ENCODE measurements at regions not wholly inside any gene's neighbourhood (a gene's known extent, or its start where the extent isn't known, plus 50 kb on each side); places are given as distances from the start of the nearest gene placed in this dataset.
"Not testable (repeated sequence)": the region's sequence is repeated elsewhere in the genome, so short reads cannot be mapped to it uniquely, and the experiment has no call there.

- H3K27me3 ChIP-seq (ENCODE audit: control insufficient read depth, insufficient read depth, low read length), result no peaks in the 10 kb centered on the region
- H3K36me3 ChIP-seq (ENCODE audit: control insufficient read depth, insufficient read depth, low read length), result no peaks in the 10 kb centered on the region
- no peak overlapping the region for H3K4me3 ChIP-seq (ENCODE audit: low read depth, low read length)
- no peaks in the 10 kb centered on the region for H3K9me3 ChIP-seq (ENCODE audit: control insufficient read depth, insufficient read depth, low read length)
- H3K4me1 ChIP-seq (ENCODE audit: control insufficient read depth, insufficient read depth, low read length), result no peaks in the 10 kb centered on the region
- no peak overlapping the region for H3K9ac ChIP-seq (ENCODE audit: low read depth, low read length)
These were observed 95.5 kb upstream of the C1QTNF7 start for GRCh38 chr4:15332377-15332776.

GRCh38 chr4:15333692-15334633 is 93.9 kb upstream of the C1QTNF7 start:
- H3K9me3 ChIP-seq (ENCODE audit: control insufficient read depth, insufficient read depth, low read length), result no peaks in the 10 kb centered on the region
- no peaks in the 10 kb centered on the region for H3K36me3 ChIP-seq (ENCODE audit: control insufficient read depth, insufficient read depth, low read length)
- H3K4me1 ChIP-seq (ENCODE audit: control insufficient read depth, insufficient read depth, low read length), result no peaks in the 10 kb centered on the region
- H3K9ac ChIP-seq (ENCODE audit: low read depth, low read length), result no peak overlapping the region
- H3K27me3 ChIP-seq (ENCODE audit: control insufficient read depth, insufficient read depth, low read length), result no peaks in the 10 kb centered on the region
- H3K4me3 ChIP-seq (ENCODE audit: low read depth, low read length), result no peak overlapping the region

- no peak overlapping the region for H3K4me3 ChIP-seq (ENCODE audit: low read depth, low read length)
- no peaks in the 10 kb centered on the region for H3K4me1 ChIP-seq (ENCODE audit: control insufficient read depth, insufficient read depth, low read length)
- H3K27me3 ChIP-seq (ENCODE audit: control insufficient read depth, insufficient read depth, low read length), result no peaks in the 10 kb centered on the region
- no peak overlapping the region for H3K9ac ChIP-seq (ENCODE audit: low read depth, low read length)
- H3K9me3 ChIP-seq (ENCODE audit: control insufficient read depth, insufficient read depth, low read length), result no peaks in the 10 kb centered on the region
- no peaks in the 10 kb centered on the region for H3K36me3 ChIP-seq (ENCODE audit: control insufficient read depth, insufficient read depth, low read length)
These were observed 91.2 kb upstream of the C1QTNF7 start for GRCh38 chr4:15336410-15337167.

- not testable (repeated sequence) for H3K4me3 ChIP-seq (ENCODE audit: low read depth, low read length); H3K9ac ChIP-seq (ENCODE audit: low read depth, low read length); H3K9me3 ChIP-seq (ENCODE audit: control insufficient read depth, insufficient read depth, low read length); H3K27me3 ChIP-seq (ENCODE audit: control insufficient read depth, insufficient read depth, low read length); H3K4me1 ChIP-seq (ENCODE audit: control insufficient read depth, insufficient read depth, low read length); H3K36me3 ChIP-seq (ENCODE audit: control insufficient read depth, insufficient read depth, low read length)
These were observed 90.6 kb upstream of the C1QTNF7 start for GRCh38 chr4:15337168-15337657.

GRCh38 chr4:15339737-15340136 is 88.1 kb upstream of the C1QTNF7 start:
- H3K4me1 ChIP-seq (ENCODE audit: control insufficient read depth, insufficient read depth, low read length), result no peaks in the 10 kb centered on the region
- H3K36me3 ChIP-seq (ENCODE audit: control insufficient read depth, insufficient read depth, low read length), result no peaks in the 10 kb centered on the region
- H3K27me3 ChIP-seq (ENCODE audit: control insufficient read depth, insufficient read depth, low read length), result no peaks in the 10 kb centered on the region

GRCh38 chr4:15340332-15340731 is 87.5 kb upstream of the C1QTNF7 start:
- Histone ChIP-seq H3K4me3 (ENCODE audit: low read depth, low read length) (no peak overlapping the region), H3K4me1 (ENCODE audit: control insufficient read depth, insufficient read depth, low read length) (no peaks in the 10 kb centered on the region), H3K9me3 (ENCODE audit: control insufficient read depth, insufficient read depth, low read length) (no peaks in the 10 kb centered on the region), H3K27me3 (ENCODE audit: control insufficient read depth, insufficient read depth, low read length) (no peaks in the 10 kb centered on the region), H3K9ac (ENCODE audit: low read depth, low read length) (no peak overlapping the region), H3K36me3 (ENCODE audit: control insufficient read depth, insufficient read depth, low read length) (no peaks in the 10 kb centered on the region)

More at GRCh38 chr4:15339737-15340136, 88.1 kb upstream of the C1QTNF7 start:
- Histone ChIP-seq H3K9me3 (ENCODE audit: control insufficient read depth, insufficient read depth, low read length) (no peaks in the 10 kb centered on the region), H3K4me3 (ENCODE audit: low read depth, low read length) (no peak overlapping the region), H3K9ac (ENCODE audit: low read depth, low read length) (no peak overlapping the region)

GRCh38 chr4:15340902-15341732 is 86.7 kb upstream of the C1QTNF7 start:
- no peak overlapping the region for H3K9ac ChIP-seq (ENCODE audit: low read depth, low read length)
- no peaks in the 10 kb centered on the region for H3K27me3 ChIP-seq (ENCODE audit: control insufficient read depth, insufficient read depth, low read length)
- no peak overlapping the region for H3K4me3 ChIP-seq (ENCODE audit: low read depth, low read length)
- no peaks in the 10 kb centered on the region for H3K4me1 ChIP-seq (ENCODE audit: control insufficient read depth, insufficient read depth, low read length)
- no peaks in the 10 kb centered on the region for H3K9me3 ChIP-seq (ENCODE audit: control insufficient read depth, insufficient read depth, low read length)
- H3K36me3 ChIP-seq (ENCODE audit: control insufficient read depth, insufficient read depth, low read length), result no peaks in the 10 kb centered on the region

- H3K36me3 ChIP-seq (ENCODE audit: control insufficient read depth, insufficient read depth, low read length), result no peaks in the 10 kb centered on the region
- no peaks in the 10 kb centered on the region for H3K27me3 ChIP-seq (ENCODE audit: control insufficient read depth, insufficient read depth, low read length)
- no peak overlapping the region for H3K9ac ChIP-seq (ENCODE audit: low read depth, low read length)
- H3K4me3 ChIP-seq (ENCODE audit: low read depth, low read length), result no peak overlapping the region
- H3K9me3 ChIP-seq (ENCODE audit: control insufficient read depth, insufficient read depth, low read length), result no peaks in the 10 kb centered on the region
- H3K4me1 ChIP-seq (ENCODE audit: control insufficient read depth, insufficient read depth, low read length), result no peaks in the 10 kb centered on the region
These were observed 86.0 kb upstream of the C1QTNF7 start for GRCh38 chr4:15341733-15342300.

- H3K36me3 ChIP-seq (ENCODE audit: control insufficient read depth, insufficient read depth, low read length), result no peaks in the 10 kb centered on the region
- no peaks in the 10 kb centered on the region for H3K4me1 ChIP-seq (ENCODE audit: control insufficient read depth, insufficient read depth, low read length)
- no peak overlapping the region for H3K9ac ChIP-seq (ENCODE audit: low read depth, low read length)
- H3K27me3 ChIP-seq (ENCODE audit: control insufficient read depth, insufficient read depth, low read length), result no peaks in the 10 kb centered on the region
- H3K4me3 ChIP-seq (ENCODE audit: low read depth, low read length), result no peak overlapping the region
- no peaks in the 10 kb centered on the region for H3K9me3 ChIP-seq (ENCODE audit: control insufficient read depth, insufficient read depth, low read length)
These were observed 84.8 kb upstream of the C1QTNF7 start for GRCh38 chr4:15343000-15343399.

- H3K36me3 ChIP-seq (ENCODE audit: control insufficient read depth, insufficient read depth, low read length), result no peaks in the 10 kb centered on the region
- no peak overlapping the region for H3K9ac ChIP-seq (ENCODE audit: low read depth, low read length)
- H3K4me1 ChIP-seq (ENCODE audit: control insufficient read depth, insufficient read depth, low read length), result no peaks in the 10 kb centered on the region
- H3K27me3 ChIP-seq (ENCODE audit: control insufficient read depth, insufficient read depth, low read length), result no peaks in the 10 kb centered on the region
- no peaks in the 10 kb centered on the region for H3K9me3 ChIP-seq (ENCODE audit: control insufficient read depth, insufficient read depth, low read length)
- H3K4me3 ChIP-seq (ENCODE audit: low read depth, low read length), result no peak overlapping the region
These were observed 84.3 kb upstream of the C1QTNF7 start for GRCh38 chr4:15343581-15343980.

GRCh38 chr4:15344041-15344440 is 83.8 kb upstream of the C1QTNF7 start:
- no peak overlapping the region for H3K9ac ChIP-seq (ENCODE audit: low read depth, low read length)
- H3K27me3 ChIP-seq (ENCODE audit: control insufficient read depth, insufficient read depth, low read length), result no peaks in the 10 kb centered on the region
- no peak overlapping the region for H3K4me3 ChIP-seq (ENCODE audit: low read depth, low read length)
- H3K9me3 ChIP-seq (ENCODE audit: control insufficient read depth, insufficient read depth, low read length), result no peaks in the 10 kb centered on the region
- no peaks in the 10 kb centered on the region for H3K4me1 ChIP-seq (ENCODE audit: control insufficient read depth, insufficient read depth, low read length)
- H3K36me3 ChIP-seq (ENCODE audit: control insufficient read depth, insufficient read depth, low read length), result no peaks in the 10 kb centered on the region

Data from iPS-15b (cell line).